Loucy (cell line): ENCODE measurements at regions not wholly inside any gene's neighbourhood (a gene's known extent, or its start where the extent isn't known, plus 50 kb on each side); places are given as distances from the start of the nearest gene placed in this dataset.

Source experiments
- EZH2phosphoT487 ChIP-seq: fragments of 200-600 bp; IDR thresholded peaks from 2 replicates; pipeline ENCODE4 v1.6.1; 2018; ENCODE audit warnings: antibody characterized with exemption, mild to moderate bottlenecking, moderate library complexity, borderline replicate concordance
- TF ChIP-seq, protein P1 (sequence below): fragments of 200-600 bp; sonication (generic); conservative IDR thresholded peaks from 2 replicates; pipeline ENCODE4 v1.5.1; 2014; ENCODE audit warnings: mild to moderate bottlenecking, antibody characterized with exemption, low read length

DNA sequence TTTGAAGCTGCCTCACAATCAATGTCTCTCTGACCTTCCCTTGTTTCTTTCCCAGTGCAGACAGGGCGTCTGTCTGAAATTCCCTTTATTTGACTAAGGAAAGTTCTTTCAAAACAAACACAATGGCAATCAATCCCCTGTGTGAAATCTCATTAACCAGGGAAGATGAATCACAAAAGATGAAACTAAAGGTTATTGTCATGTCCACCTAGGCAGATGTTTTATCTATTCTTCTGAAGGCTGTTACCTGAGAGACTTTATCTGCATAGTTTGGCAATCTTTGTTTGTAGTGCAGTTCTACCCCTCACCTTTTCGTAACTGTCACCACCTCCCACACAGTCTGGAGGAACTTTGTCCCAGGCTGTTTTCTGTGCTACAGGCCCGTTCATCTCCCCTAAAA lies 217.5 kb upstream of the RIOK2 start:
- TF ChIP-seq, protein P1, sequence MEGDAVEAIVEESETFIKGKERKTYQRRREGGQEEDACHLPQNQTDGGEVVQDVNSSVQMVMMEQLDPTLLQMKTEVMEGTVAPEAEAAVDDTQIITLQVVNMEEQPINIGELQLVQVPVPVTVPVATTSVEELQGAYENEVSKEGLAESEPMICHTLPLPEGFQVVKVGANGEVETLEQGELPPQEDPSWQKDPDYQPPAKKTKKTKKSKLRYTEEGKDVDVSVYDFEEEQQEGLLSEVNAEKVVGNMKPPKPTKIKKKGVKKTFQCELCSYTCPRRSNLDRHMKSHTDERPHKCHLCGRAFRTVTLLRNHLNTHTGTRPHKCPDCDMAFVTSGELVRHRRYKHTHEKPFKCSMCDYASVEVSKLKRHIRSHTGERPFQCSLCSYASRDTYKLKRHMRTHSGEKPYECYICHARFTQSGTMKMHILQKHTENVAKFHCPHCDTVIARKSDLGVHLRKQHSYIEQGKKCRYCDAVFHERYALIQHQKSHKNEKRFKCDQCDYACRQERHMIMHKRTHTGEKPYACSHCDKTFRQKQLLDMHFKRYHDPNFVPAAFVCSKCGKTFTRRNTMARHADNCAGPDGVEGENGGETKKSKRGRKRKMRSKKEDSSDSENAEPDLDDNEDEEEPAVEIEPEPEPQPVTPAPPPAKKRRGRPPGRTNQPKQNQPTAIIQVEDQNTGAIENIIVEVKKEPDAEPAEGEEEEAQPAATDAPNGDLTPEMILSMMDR, result no peak
- TF ChIP-seq EZH2phosphoT487, result no peak
